Osteocyte (in vitro differentiated cells): ENCODE measurements at regions not wholly inside any gene's neighbourhood (a gene's known extent, or its start where the extent isn't known, plus 50 kb on each side); places are given as distances from the start of the nearest gene placed in this dataset.
A peak's percentile ranks its signal among the peaks of the same experiment; 100 is the strongest.

Source experiments
- DNase-seq: peaks from one replicate; pipeline ENCODE4 v3.0.0; 2021; ENCODE audit warnings: mixed read lengths; ENCODE audit not compliant: unreplicated experiment; ENCODE audit errors: extremely low spot score
- H3K27ac Mint-ChIP-seq: one replicate; pipeline ENCODE4 v1.8.0; 2021; ENCODE audit warnings: mild to moderate bottlenecking, mixed read lengths; ENCODE audit not compliant: unreplicated experiment
- H3K27me3 Mint-ChIP-seq: one replicate; pipeline ENCODE4 v1.8.0; 2021; ENCODE audit warnings: mixed read lengths; ENCODE audit not compliant: unreplicated experiment
- H3K36me3 Mint-ChIP-seq: one replicate; pipeline ENCODE4 v1.8.0; 2021; ENCODE audit warnings: mixed read lengths; ENCODE audit not compliant: unreplicated experiment
- H3K4me1 Mint-ChIP-seq: one replicate; pipeline ENCODE4 v1.8.0; 2021; ENCODE audit warnings: mixed read lengths; ENCODE audit not compliant: unreplicated experiment
- H3K4me3 Mint-ChIP-seq: one replicate; pipeline ENCODE4 v1.8.0; 2021; ENCODE audit warnings: mild to moderate bottlenecking, moderate library complexity, mixed read lengths; ENCODE audit not compliant: unreplicated experiment
- H3K9me3 Mint-ChIP-seq: one replicate; pipeline ENCODE4 v1.8.0; 2021; ENCODE audit warnings: mixed read lengths; ENCODE audit not compliant: unreplicated experiment
- CTCF ChIP-seq: fragments of 200-600 bp; sonication (generic); IDR thresholded peaks from 2 replicates; pipeline ENCODE4 v1.5.0; 2021; ENCODE audit warnings: antibody characterized with exemption, mild to moderate bottlenecking, moderate library complexity

- peaks cover 3% of the 10 kb centered on the region for H3K27me3 Mint-ChIP-seq
- peaks cover 11% of the 10 kb centered on the region for H3K36me3 Mint-ChIP-seq
- no peak for TF ChIP-seq CTCF
- H3K4me3 Mint-ChIP-seq = no peak overlapping the region
- no peak overlapping the region for H3K27ac Mint-ChIP-seq
- DNase-seq = no peak
- H3K4me1 Mint-ChIP-seq = peaks cover 13% of the 10 kb centered on the region
- peaks cover 19% of the 10 kb centered on the region for H3K9me3 Mint-ChIP-seq
These were observed 167.8 kb upstream of the CXCL12 start for GRCh38 chr10:44552726-44553125.

GRCh38 chr10:44557596-44558191, 172.8 kb upstream of the CXCL12 start:
- Mint-ChIP-seq H3K36me3 (no peaks in the 10 kb centered on the region), H3K4me3 (no peak overlapping the region), H3K4me1 (peaks cover 23% of the 10 kb centered on the region), H3K27me3 (no peaks in the 10 kb centered on the region), H3K9me3 (no peaks in the 10 kb centered on the region), H3K27ac (peak overlapping the region; percentile 65)
- DNase-seq = no peak
- TF ChIP-seq CTCF = no peak

- peaks cover 23% of the 10 kb centered on the region for H3K4me1 Mint-ChIP-seq
- no peak overlapping the region for H3K4me3 Mint-ChIP-seq
- no peak overlapping the region for H3K27ac Mint-ChIP-seq
- DNase-seq = no peak
- TF ChIP-seq CTCF = no peak
- H3K27me3 Mint-ChIP-seq = no peaks in the 10 kb centered on the region
- no peaks in the 10 kb centered on the region for H3K9me3 Mint-ChIP-seq
- no peaks in the 10 kb centered on the region for H3K36me3 Mint-ChIP-seq
These were observed 173.6 kb upstream of the CXCL12 start for GRCh38 chr10:44558521-44558920.

- H3K27ac Mint-ChIP-seq = no peak overlapping the region
- no peak for TF ChIP-seq CTCF
- H3K9me3 Mint-ChIP-seq = no peaks in the 10 kb centered on the region
- no peaks in the 10 kb centered on the region for H3K36me3 Mint-ChIP-seq
- H3K27me3 Mint-ChIP-seq = no peaks in the 10 kb centered on the region
- no peak for DNase-seq
- H3K4me3 Mint-ChIP-seq = no peak overlapping the region
- peaks cover 20% of the 10 kb centered on the region for H3K4me1 Mint-ChIP-seq
These were observed 179.5 kb upstream of the CXCL12 start for GRCh38 chr10:44564361-44564760.

- no peak overlapping the region for H3K27ac Mint-ChIP-seq
- no peak overlapping the region for H3K4me3 Mint-ChIP-seq
- H3K27me3 Mint-ChIP-seq = no peaks in the 10 kb centered on the region
- no peaks in the 10 kb centered on the region for H3K36me3 Mint-ChIP-seq
- peaks cover 25% of the 10 kb centered on the region for H3K4me1 Mint-ChIP-seq
- no peak for DNase-seq
- no peaks in the 10 kb centered on the region for H3K9me3 Mint-ChIP-seq
- TF ChIP-seq CTCF = no peak
These were observed 179.9 kb upstream of the CXCL12 start for GRCh38 chr10:44564790-44565189.
